ENCODE measurements at regions not wholly inside any gene's neighbourhood (a gene's known extent, or its start where the extent isn't known, plus 50 kb on each side); places are given as distances from the start of the nearest gene placed in this dataset.

DNA sequence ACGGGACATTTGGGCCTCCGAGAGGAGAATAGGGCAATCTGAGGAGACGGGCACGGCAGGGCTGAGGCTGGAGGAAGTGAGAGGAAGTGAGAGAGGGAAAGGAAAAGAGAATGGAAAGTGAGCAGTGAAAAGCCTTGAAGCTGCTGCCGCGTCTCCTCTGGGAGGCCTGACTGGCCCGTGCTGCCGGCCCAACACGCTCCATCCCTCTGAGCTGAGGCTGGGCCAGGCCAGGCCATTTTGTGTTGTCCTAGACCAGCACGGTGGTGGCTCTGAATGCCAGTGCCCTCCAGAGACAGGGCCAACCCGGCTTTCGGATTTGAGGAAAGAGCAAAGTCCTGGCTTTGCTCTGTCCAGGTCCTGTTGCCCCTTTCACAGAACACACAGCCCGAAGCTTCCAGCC lies 361.1 kb upstream of the SHH start:
- Histone ChIP-seq H3K27me3 (replicated peaks in 1 of 7) (peaks cover 0 to 17% (median 0%) of the 10 kb centered on the region in 7 donors), H3K36me3 (no peaks in the 10 kb centered on the region), H3K4me3 (no peak overlapping the region), H3K9me3 (no peaks in the 10 kb centered on the region), H3K4me1 (no peaks in the 10 kb centered on the region), H3K27ac (no peak overlapping the region)
- 55 to 65% (median 59%) methylated on average over 13 of the region's 13 CpGs for WGBS, 5 donors
- DNase-seq, result no peak
- TF ChIP-seq POLR2AphosphoS5 (IDR thresholded peaks at IDR 0.05) (no peak), CTCF (IDR thresholded peaks at IDR 0.05 in 8 of 11, conservative IDR thresholded peaks at IDR 0.05 in 3 of 11) (no peak), POLR2A (IDR thresholded peaks at IDR 0.05) (no peak)
- intact Hi-C loops (cut with DNase I; ENCODE audit: low total_unique reads), result no loop called here

- WGBS, 5 donors, result 74 to 86% (median 79%) methylated on average over 6 of the region's 6 CpGs
- DNase-seq, result no peak
- intact Hi-C loops (cut with DNase I; ENCODE audit: low total_unique reads), result no loop called here
These were observed 360.4 kb upstream of the SHH start for GRCh38 chr7:156172638-156173037.

GRCh38 chr7:156169474-156170370 lies 357.5 kb upstream of the SHH start:
- Histone ChIP-seq H3K27ac (no peak overlapping the region), H3K36me3 (no peaks in the 10 kb centered on the region), H3K27me3 (replicated peaks in 1 of 7) (peaks cover 0 to 19% (median 0%) of the 10 kb centered on the region in 7 donors), H3K4me3 (no peak overlapping the region), H3K9me3 (no peaks in the 10 kb centered on the region), H3K4me1 (no peaks in the 10 kb centered on the region)
- TF ChIP-seq CTCF (IDR thresholded peaks at IDR 0.05 in 8 of 11, conservative IDR thresholded peaks at IDR 0.05 in 3 of 11) (no peak), POLR2A (IDR thresholded peaks at IDR 0.05) (no peak), POLR2AphosphoS5 (IDR thresholded peaks at IDR 0.05) (no peak)
- no peak for DNase-seq
- WGBS, 5 donors, result 64 to 75% (median 67%) methylated on average over 17 to 32 of the region's 32 CpGs
- intact Hi-C loops (cut with DNase I; ENCODE audit: low total_unique reads), result no loop called here

More at GRCh38 chr7:156172638-156173037, 360.4 kb upstream of the SHH start:
- Histone ChIP-seq H3K36me3 (no peaks in the 10 kb centered on the region), H3K4me1 (no peaks in the 10 kb centered on the region), H3K27ac (no peak overlapping the region), H3K4me3 (no peak overlapping the region), H3K9me3 (no peaks in the 10 kb centered on the region), H3K27me3 (replicated peaks in 1 of 7) (peaks cover 0 to 19% (median 0%) of the 10 kb centered on the region in 7 donors)
- TF ChIP-seq CTCF (IDR thresholded peaks at IDR 0.05 in 8 of 11, conservative IDR thresholded peaks at IDR 0.05 in 3 of 11) (no peak), POLR2A (IDR thresholded peaks at IDR 0.05) (no peak), POLR2AphosphoS5 (IDR thresholded peaks at IDR 0.05) (no peak)

- Histone ChIP-seq H3K27ac (no peak overlapping the region), H3K36me3 (no peaks in the 10 kb centered on the region), H3K4me1 (no peaks in the 10 kb centered on the region), H3K27me3 (replicated peaks in 1 of 7) (peaks cover 0 to 19% (median 0%) of the 10 kb centered on the region in 7 donors), H3K4me3 (no peak overlapping the region), H3K9me3 (no peaks in the 10 kb centered on the region)
- no peak for DNase-seq
- WGBS, 5 donors, result 82 to 92% (median 87%) methylated on average over 18 of the region's 18 CpGs
- intact Hi-C loops (cut with DNase I; ENCODE audit: low total_unique reads), result no loop called here
- TF ChIP-seq POLR2A (IDR thresholded peaks at IDR 0.05) (no peak), POLR2AphosphoS5 (IDR thresholded peaks at IDR 0.05) (no peak), CTCF (IDR thresholded peaks at IDR 0.05 in 8 of 11, conservative IDR thresholded peaks at IDR 0.05 in 3 of 11) (no peak)
These were observed 356.2 kb upstream of the SHH start for GRCh38 chr7:156168434-156168833.
